Neural progenitor cell (in vitro differentiated cells): ENCODE measurements at regions not wholly inside any gene's neighbourhood (a gene's known extent, or its start where the extent isn't known, plus 50 kb on each side); places are given as distances from the start of the nearest gene placed in this dataset.
"Not testable (repeated sequence)": the region's sequence is repeated elsewhere in the genome, so short reads cannot be mapped to it uniquely, and the experiment has no call there.

Experiments
- DNase-seq: peaks from one replicate; pipeline ENCODE4 v3.0.0-alpha.2; 2016; ENCODE audit warnings: low spot score
- H2AFZ ChIP-seq: fragments of 200-600 bp; sonication (generic); replicated peaks from 2 replicates; pipeline ENCODE4 v1.6.1; 2016; ENCODE audit warnings: antibody characterized with exemption
- H3F3A ChIP-seq: fragments of 200-600 bp; sonication (generic); 2 replicates; pipeline ENCODE4 v1.6.1; 2016; ENCODE audit warnings: antibody characterized with exemption, low read depth
- H3K27ac ChIP-seq: fragments of 200-600 bp; sonication (generic); 2 replicates; pipeline ENCODE4 v1.5.1; 2016; ENCODE audit warnings: mild to moderate bottlenecking
- H3K27me3 ChIP-seq: fragments of 200-600 bp; sonication (generic); 2 replicates; pipeline ENCODE4 v1.6.1; 2016; ENCODE audit warnings: mild to moderate bottlenecking, moderate library complexity
- H3K36me3 ChIP-seq: fragments of 200-600 bp; sonication (generic); 2 replicates; pipeline ENCODE4 v1.5.1; 2016
- H3K4me1 ChIP-seq: fragments of 200-600 bp; sonication (generic); 2 replicates; pipeline ENCODE4 v1.6.1; 2016; ENCODE audit warnings: mixed run types
- H3K4me2 ChIP-seq: fragments of 200-600 bp; sonication (generic); 2 replicates; pipeline ENCODE4 v1.6.1; 2016
- H3K4me3 ChIP-seq: fragments of 200-600 bp; sonication (generic); 2 replicates; pipeline ENCODE4 v1.5.1; 2016
- H3K79me2 ChIP-seq: fragments of 200-600 bp; sonication (generic); 2 replicates; pipeline ENCODE4 v1.6.1; 2016; ENCODE audit warnings: low read depth
- H3K9ac ChIP-seq: fragments of 200-600 bp; sonication (generic); 2 replicates; pipeline ENCODE4 v1.6.1; 2016
- H3K9me3 ChIP-seq: fragments of 200-600 bp; sonication (generic); 2 replicates; pipeline ENCODE4 v1.5.1; 2016; ENCODE audit warnings: low read depth
- H4K20me1 ChIP-seq: fragments of 200-600 bp; sonication (generic); 2 replicates; pipeline ENCODE4 v1.6.1; 2016; ENCODE audit warnings: low read depth
- H3K27ac Mint-ChIP-seq: 3 replicates; pipeline ENCODE4 v1.8.0; 2021; ENCODE audit warnings: mixed read lengths
- H3K27me3 Mint-ChIP-seq: 2 replicates; pipeline ENCODE4 v1.8.0; 2022; ENCODE audit warnings: low read depth, mild to moderate bottlenecking, inconsistent platforms, moderate library complexity, mixed read lengths; ENCODE audit not compliant: insufficient read depth
- H3K36me3 Mint-ChIP-seq: 3 replicates; pipeline ENCODE4 v1.8.0; 2021; ENCODE audit warnings: mixed read lengths
- H3K4me1 Mint-ChIP-seq: 3 replicates; pipeline ENCODE4 v1.8.0; 2021; ENCODE audit warnings: mixed read lengths
- H3K4me3 Mint-ChIP-seq: 3 replicates; pipeline ENCODE4 v1.8.0; 2021; ENCODE audit warnings: mild to moderate bottlenecking, moderate library complexity, mixed read lengths
- H3K9me3 Mint-ChIP-seq: 3 replicates; pipeline ENCODE4 v1.8.0; 2020; ENCODE audit warnings: mixed read lengths
- TF ChIP-seq, protein P1 (sequence below): fragments of 200-600 bp; sonication (generic); IDR thresholded peaks from 2 replicates; pipeline ENCODE4 v1.5.1; 2017; ENCODE audit warnings: antibody characterized with exemption, mild to moderate bottlenecking

DNA sequence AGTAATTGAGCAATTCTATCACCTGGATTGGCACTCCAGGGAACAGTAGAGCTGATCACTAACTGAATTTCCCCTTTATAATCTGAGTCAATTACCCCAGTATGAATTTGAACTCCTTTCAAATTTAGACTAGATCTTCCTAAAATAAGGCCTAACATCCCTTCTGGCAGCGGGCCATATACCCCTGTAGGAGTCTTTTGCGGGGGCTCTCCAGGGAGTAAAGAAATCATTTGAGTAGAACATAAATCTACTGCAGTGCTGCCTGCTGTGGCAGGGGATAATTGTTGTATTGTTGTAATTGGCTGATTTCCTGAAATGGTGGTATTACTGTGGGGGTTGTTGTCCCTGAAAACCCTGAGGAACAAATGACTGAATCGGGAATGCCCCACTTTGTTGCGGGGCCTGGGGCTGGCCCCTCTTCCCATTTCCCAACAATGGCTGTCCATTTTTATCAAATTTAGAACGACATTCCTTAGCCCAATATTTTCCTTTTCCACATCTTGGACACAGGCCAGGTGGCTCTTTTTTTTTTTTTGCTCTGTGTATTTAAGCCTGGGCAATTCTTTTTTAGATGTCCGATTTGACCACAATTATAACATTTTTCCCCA, 217.4 kb downstream of the ADRA2C start:
- H3K4me2 ChIP-seq, H2AFZ ChIP-seq, H3K4me1 ChIP-seq, H3K36me3 ChIP-seq, H3K4me3 Mint-ChIP-seq, H3K4me3 ChIP-seq, H4K20me1 ChIP-seq, H3K27me3 Mint-ChIP-seq, H3K79me2 ChIP-seq, H3K27ac Mint-ChIP-seq, H3F3A ChIP-seq, H3K4me1 Mint-ChIP-seq, H3K27ac ChIP-seq, H3K9ac ChIP-seq, H3K9me3 Mint-ChIP-seq, H3K36me3 Mint-ChIP-seq, H3K27me3 ChIP-seq, H3K9me3 ChIP-seq: not testable (repeated sequence)
- peak; percentile 3 for DNase-seq

DNA sequence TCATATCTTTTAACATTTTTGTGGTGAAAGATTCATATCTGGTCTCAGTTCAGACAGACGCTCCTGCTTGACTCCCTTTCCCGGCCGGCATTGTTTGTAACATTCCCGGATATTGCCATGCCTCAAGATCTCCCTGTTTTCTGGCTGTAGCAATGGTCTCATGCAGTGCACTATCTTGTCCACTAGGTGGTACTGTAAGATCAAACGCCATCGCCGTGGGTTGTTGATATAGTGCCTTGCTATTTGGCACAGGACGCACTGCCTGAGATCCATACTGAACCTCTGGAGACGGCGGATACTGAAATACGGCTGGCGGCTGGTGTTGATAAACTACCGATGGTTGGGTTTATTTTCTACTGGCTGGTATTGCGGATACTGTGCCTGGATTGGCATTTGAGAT, 218.6 kb downstream of the ADRA2C start:
- H3K9me3 Mint-ChIP-seq, H3K36me3 ChIP-seq, DNase-seq, H3K9ac ChIP-seq, H3K4me1 ChIP-seq, H3K27me3 Mint-ChIP-seq, H2AFZ ChIP-seq, H3K4me3 ChIP-seq, H3K79me2 ChIP-seq, H3K27ac Mint-ChIP-seq, H3K27ac ChIP-seq, H3K36me3 Mint-ChIP-seq, H3K27me3 ChIP-seq, H4K20me1 ChIP-seq, H3K4me1 Mint-ChIP-seq, H3F3A ChIP-seq, H3K9me3 ChIP-seq, H3K4me2 ChIP-seq, H3K4me3 Mint-ChIP-seq: not testable (repeated sequence)
- TF ChIP-seq, protein P1, sequence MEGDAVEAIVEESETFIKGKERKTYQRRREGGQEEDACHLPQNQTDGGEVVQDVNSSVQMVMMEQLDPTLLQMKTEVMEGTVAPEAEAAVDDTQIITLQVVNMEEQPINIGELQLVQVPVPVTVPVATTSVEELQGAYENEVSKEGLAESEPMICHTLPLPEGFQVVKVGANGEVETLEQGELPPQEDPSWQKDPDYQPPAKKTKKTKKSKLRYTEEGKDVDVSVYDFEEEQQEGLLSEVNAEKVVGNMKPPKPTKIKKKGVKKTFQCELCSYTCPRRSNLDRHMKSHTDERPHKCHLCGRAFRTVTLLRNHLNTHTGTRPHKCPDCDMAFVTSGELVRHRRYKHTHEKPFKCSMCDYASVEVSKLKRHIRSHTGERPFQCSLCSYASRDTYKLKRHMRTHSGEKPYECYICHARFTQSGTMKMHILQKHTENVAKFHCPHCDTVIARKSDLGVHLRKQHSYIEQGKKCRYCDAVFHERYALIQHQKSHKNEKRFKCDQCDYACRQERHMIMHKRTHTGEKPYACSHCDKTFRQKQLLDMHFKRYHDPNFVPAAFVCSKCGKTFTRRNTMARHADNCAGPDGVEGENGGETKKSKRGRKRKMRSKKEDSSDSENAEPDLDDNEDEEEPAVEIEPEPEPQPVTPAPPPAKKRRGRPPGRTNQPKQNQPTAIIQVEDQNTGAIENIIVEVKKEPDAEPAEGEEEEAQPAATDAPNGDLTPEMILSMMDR = peak; percentile 41

DNA sequence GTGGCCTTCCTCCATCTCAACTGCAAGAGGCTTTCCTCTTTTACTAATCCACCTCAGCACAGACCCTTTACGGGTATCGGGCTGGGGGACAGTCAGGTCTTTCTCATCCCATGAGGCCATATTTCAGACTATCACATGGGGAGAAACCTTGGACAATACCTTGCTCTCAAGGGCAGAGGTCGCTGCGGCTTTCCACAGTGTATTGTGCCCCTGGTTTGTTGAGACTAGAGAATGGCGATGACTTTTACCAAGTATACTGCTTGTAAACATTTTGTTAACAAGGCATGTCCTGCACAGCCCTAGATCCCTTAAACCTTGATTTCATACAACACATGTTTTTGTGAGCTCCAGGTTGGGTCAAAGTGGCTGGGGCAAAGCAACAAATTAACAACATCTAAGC, 220.2 kb downstream of the ADRA2C start:
- DNase-seq = not testable (repeated sequence)

DNA sequence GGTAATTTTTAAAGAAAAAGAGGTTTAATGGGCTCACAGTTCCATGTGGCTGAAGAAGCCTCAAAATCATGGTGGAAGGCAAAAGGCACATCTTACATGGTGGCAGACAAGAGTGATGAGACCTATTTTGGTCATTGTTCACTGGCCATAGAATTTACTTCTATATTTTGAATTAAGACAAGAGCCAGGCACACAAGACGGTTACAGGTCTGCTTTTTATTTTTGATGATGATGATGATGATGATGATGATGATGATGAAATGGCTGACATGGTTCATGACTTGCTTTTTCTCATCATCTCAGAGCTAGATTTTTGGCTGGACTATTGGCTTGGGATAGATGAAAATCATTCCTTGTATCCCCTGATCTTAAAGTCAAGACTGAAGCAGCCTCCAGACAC, 229.3 kb downstream of the OTOP1 start:
- not testable (repeated sequence) for H3K27ac ChIP-seq, H3F3A ChIP-seq, H3K79me2 ChIP-seq, H3K4me1 ChIP-seq, H3K27me3 Mint-ChIP-seq, H4K20me1 ChIP-seq, H3K4me3 ChIP-seq, H3K4me3 Mint-ChIP-seq, H3K36me3 Mint-ChIP-seq, H3K27ac Mint-ChIP-seq, H3K9me3 Mint-ChIP-seq, H3K4me1 Mint-ChIP-seq, H3K27me3 ChIP-seq, H3K4me2 ChIP-seq, H2AFZ ChIP-seq, H3K9me3 ChIP-seq, H3K36me3 ChIP-seq, H3K9ac ChIP-seq, DNase-seq

More for the DNA sequence above, 220.2 kb downstream of the ADRA2C start:
- H3K79me2 ChIP-seq, H3K4me3 Mint-ChIP-seq, H4K20me1 ChIP-seq, H3K9ac ChIP-seq, H3K9me3 Mint-ChIP-seq, H3K27ac Mint-ChIP-seq, H3K9me3 ChIP-seq, H3K36me3 ChIP-seq, H3K4me2 ChIP-seq, H3K4me1 ChIP-seq, H3K27me3 ChIP-seq, H3K36me3 Mint-ChIP-seq, H3K4me3 ChIP-seq, H3K4me1 Mint-ChIP-seq, H3K27ac ChIP-seq, H2AFZ ChIP-seq, H3F3A ChIP-seq: not testable (repeated sequence)
- TF ChIP-seq, protein P1 = peak; percentile 6
- peaks cover 11% of the 10 kb centered on the region for H3K27me3 Mint-ChIP-seq

DNA sequence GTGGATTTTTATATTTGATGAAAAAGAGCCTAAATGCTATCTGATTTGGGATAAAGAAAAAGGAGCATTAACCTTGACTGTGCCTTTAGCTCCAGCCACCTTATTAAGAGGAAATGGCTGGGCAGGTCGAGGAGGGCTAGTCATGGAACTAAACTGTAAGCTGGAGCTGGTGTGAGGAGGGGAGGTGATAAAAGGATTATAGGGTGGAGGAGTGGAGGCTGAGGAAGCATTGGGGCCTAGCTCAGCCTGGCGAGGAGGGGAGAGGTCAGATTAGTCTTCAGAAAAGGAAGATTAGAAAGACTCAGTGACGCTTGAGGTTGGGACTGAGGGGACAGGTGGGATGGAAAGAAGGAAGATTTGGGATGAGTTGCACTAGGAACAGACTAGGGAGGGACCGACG, 222.7 kb downstream of the OTOP1 start:
- H3F3A ChIP-seq, H4K20me1 ChIP-seq, H3K9ac ChIP-seq, H3K27me3 ChIP-seq, H3K27ac Mint-ChIP-seq, H3K36me3 ChIP-seq, H3K36me3 Mint-ChIP-seq, H3K4me3 ChIP-seq, H2AFZ ChIP-seq, H3K9me3 Mint-ChIP-seq, H3K79me2 ChIP-seq, H3K9me3 ChIP-seq, H3K4me2 ChIP-seq, H3K27ac ChIP-seq, H3K4me1 ChIP-seq, H3K27me3 Mint-ChIP-seq, H3K4me3 Mint-ChIP-seq: not testable (repeated sequence)
- H3K4me1 Mint-ChIP-seq = peaks cover 11% of the 10 kb centered on the region
- peak; percentile 16 for DNase-seq

DNA sequence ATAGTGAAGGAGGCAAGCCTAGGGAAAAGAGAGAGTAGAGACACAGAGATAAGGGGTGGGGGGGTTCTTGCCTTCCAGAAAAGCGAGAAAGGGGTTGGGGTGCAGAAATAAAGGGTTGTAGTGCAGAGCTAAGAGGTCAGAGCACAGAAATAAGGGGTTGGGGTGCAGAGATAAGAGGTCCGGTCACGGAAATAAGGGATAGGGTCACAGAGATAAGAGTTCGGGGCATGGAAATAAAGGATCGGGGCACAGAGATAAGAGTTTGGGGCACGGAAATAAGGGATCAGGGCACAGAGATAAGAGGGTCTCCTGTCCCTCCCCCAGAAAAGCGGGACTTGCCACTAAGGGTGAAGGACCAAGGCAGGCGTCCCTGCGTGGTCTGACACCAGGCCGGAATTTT, 222.0 kb downstream of the OTOP1 start:
- DNase-seq, H3K9me3 ChIP-seq, H3K9me3 Mint-ChIP-seq, H3K4me1 ChIP-seq, H3K36me3 Mint-ChIP-seq, H3K27me3 Mint-ChIP-seq, H3K4me2 ChIP-seq, H3K9ac ChIP-seq, H3F3A ChIP-seq, H2AFZ ChIP-seq, H3K36me3 ChIP-seq, H4K20me1 ChIP-seq, H3K79me2 ChIP-seq, H3K27ac ChIP-seq, H3K27ac Mint-ChIP-seq, H3K4me3 Mint-ChIP-seq, H3K4me3 ChIP-seq, H3K27me3 ChIP-seq: not testable (repeated sequence)
- H3K4me1 Mint-ChIP-seq = peaks cover 11% of the 10 kb centered on the region

DNA sequence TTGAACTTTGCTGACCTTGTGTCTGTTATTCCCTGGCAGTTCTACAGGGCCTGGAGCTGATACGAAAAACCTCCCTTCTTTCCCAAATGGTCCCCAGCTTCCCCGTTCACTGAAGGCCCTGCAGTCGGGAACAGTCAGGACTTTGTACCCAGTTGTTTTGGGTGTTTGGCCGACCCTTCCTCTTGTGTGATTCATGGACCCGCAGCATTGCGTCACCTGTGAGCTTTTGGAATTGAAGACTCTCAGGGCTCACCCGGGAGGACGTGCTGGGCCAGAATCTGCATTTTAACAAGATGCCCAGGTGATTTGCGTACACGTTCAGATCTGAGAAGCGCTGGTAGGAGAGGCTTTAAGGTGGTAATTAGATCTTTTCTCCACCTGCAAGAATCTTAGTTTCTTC, 220.4 kb downstream of the OTOP1 start:
- H3K27me3 Mint-ChIP-seq, H3K9me3 Mint-ChIP-seq, H3K9ac ChIP-seq, H3K9me3 ChIP-seq, H3K36me3 Mint-ChIP-seq, H3F3A ChIP-seq, DNase-seq, H3K4me2 ChIP-seq, H3K4me1 ChIP-seq, H3K27ac ChIP-seq, H3K79me2 ChIP-seq, H3K4me3 ChIP-seq, H4K20me1 ChIP-seq, H3K36me3 ChIP-seq, H3K4me3 Mint-ChIP-seq, H2AFZ ChIP-seq, H3K27ac Mint-ChIP-seq, H3K27me3 ChIP-seq: not testable (repeated sequence)
- H3K4me1 Mint-ChIP-seq = peaks cover 14% of the 10 kb centered on the region
